ENCODE measurements at regions not wholly inside any gene's neighbourhood (a gene's known extent, or its start where the extent isn't known, plus 50 kb on each side); places are given as distances from the start of the nearest gene placed in this dataset.

GRCh38 chr4:176441594-176441993, 121.8 kb downstream of the SPCS3 start:
- no peak for DNase-seq (ENCODE audit: low read depth)

GRCh38 chr4:176443117-176443516, 123.4 kb downstream of the SPCS3 start:
- DNase-seq (ENCODE audit: low read depth), result peak; percentile 92

GRCh38 chr4:176443646-176444409, 124.1 kb downstream of the SPCS3 start:
- DNase-seq (ENCODE audit: low read depth), result peak; percentile 39

- DNase-seq (ENCODE audit: low read depth), result peak; percentile 59
Measured at GRCh38 chr4:176444741-176445140, 125.0 kb downstream of the SPCS3 start.

- DNase-seq (ENCODE audit: low read depth), result no peak
Measured at GRCh38 chr4:176448761-176449160, 129.0 kb downstream of the SPCS3 start.

- DNase-seq (ENCODE audit: low read depth), result no peak
Measured at GRCh38 chr4:176451443-176451842, 131.7 kb downstream of the SPCS3 start.

GRCh38 chr4:176453079-176453478, 133.3 kb downstream of the SPCS3 start:
- DNase-seq (ENCODE audit: low read depth), result no peak

- no peak for DNase-seq (ENCODE audit: low read depth)
Measured at GRCh38 chr4:176453658-176454057, 133.9 kb downstream of the SPCS3 start.

GRCh38 chr4:176464748-176465147, 145.0 kb downstream of the SPCS3 start:
- no peak for DNase-seq (ENCODE audit: low read depth)

GRCh38 chr4:176467001-176467400, 147.2 kb downstream of the SPCS3 start:
- no peak for DNase-seq (ENCODE audit: low read depth)

- DNase-seq (ENCODE audit: low read depth), result no peak
Measured at GRCh38 chr4:176469546-176469945, 149.8 kb downstream of the SPCS3 start.

- no peak for DNase-seq (ENCODE audit: low read depth)
Measured at GRCh38 chr4:176470671-176471070, 150.9 kb downstream of the SPCS3 start.

GRCh38 chr4:176475067-176475466, 155.3 kb downstream of the SPCS3 start:
- no peak for DNase-seq (ENCODE audit: low read depth)

- no peak for DNase-seq (ENCODE audit: low read depth)
Measured at GRCh38 chr4:176478076-176478475, 158.3 kb downstream of the SPCS3 start.

- DNase-seq (ENCODE audit: low read depth), result no peak
Measured at GRCh38 chr4:176479767-176480166, 160.0 kb downstream of the SPCS3 start.

- no peak for DNase-seq (ENCODE audit: low read depth)
Measured at GRCh38 chr4:176482972-176483371, 163.2 kb downstream of the SPCS3 start.

- DNase-seq (ENCODE audit: low read depth), result no peak
Measured at GRCh38 chr4:176484301-176484984, 164.7 kb downstream of the SPCS3 start.

- DNase-seq (ENCODE audit: low read depth), result no peak
Measured at GRCh38 chr4:176489001-176489400, 169.2 kb downstream of the SPCS3 start.

GRCh38 chr4:176492646-176493302, 173.0 kb downstream of the SPCS3 start:
- peak; percentile 48 for DNase-seq (ENCODE audit: low read depth)

- DNase-seq (ENCODE audit: low read depth), result no peak
Measured at GRCh38 chr4:176498617-176499256, 179.0 kb downstream of the SPCS3 start.

- peak; percentile 70 for DNase-seq (ENCODE audit: low read depth)
Measured at GRCh38 chr4:176499518-176499917, 179.8 kb downstream of the SPCS3 start.

GRCh38 chr4:176500894-176501293, 181.1 kb downstream of the SPCS3 start:
- DNase-seq (ENCODE audit: low read depth), result no peak

Measured in HT1080 (cell line).